ENCODE measurements at regions not wholly inside any gene's neighbourhood (a gene's known extent, or its start where the extent isn't known, plus 50 kb on each side); places are given as distances from the start of the nearest gene placed in this dataset.

- TF ChIP-seq FOXP2 (optimal IDR thresholded peaks at IDR 0.05; ENCODE audit: borderline replicate concordance, extremely low read depth, extremely low read length, insufficient read depth) (no peak), TAF1 (IDR thresholded peaks at IDR 0.05; ENCODE audit: borderline replicate concordance, insufficient read depth, low read length) (no peak), POLR2AphosphoS5 (IDR thresholded peaks at IDR 0.05; ENCODE audit: low read depth, low read length) (no peak), SIN3A (IDR thresholded peaks at IDR 0.05; ENCODE audit: borderline replicate concordance, insufficient read depth, low read length) (no peak)
- TF ChIP-seq, protein P1, sequence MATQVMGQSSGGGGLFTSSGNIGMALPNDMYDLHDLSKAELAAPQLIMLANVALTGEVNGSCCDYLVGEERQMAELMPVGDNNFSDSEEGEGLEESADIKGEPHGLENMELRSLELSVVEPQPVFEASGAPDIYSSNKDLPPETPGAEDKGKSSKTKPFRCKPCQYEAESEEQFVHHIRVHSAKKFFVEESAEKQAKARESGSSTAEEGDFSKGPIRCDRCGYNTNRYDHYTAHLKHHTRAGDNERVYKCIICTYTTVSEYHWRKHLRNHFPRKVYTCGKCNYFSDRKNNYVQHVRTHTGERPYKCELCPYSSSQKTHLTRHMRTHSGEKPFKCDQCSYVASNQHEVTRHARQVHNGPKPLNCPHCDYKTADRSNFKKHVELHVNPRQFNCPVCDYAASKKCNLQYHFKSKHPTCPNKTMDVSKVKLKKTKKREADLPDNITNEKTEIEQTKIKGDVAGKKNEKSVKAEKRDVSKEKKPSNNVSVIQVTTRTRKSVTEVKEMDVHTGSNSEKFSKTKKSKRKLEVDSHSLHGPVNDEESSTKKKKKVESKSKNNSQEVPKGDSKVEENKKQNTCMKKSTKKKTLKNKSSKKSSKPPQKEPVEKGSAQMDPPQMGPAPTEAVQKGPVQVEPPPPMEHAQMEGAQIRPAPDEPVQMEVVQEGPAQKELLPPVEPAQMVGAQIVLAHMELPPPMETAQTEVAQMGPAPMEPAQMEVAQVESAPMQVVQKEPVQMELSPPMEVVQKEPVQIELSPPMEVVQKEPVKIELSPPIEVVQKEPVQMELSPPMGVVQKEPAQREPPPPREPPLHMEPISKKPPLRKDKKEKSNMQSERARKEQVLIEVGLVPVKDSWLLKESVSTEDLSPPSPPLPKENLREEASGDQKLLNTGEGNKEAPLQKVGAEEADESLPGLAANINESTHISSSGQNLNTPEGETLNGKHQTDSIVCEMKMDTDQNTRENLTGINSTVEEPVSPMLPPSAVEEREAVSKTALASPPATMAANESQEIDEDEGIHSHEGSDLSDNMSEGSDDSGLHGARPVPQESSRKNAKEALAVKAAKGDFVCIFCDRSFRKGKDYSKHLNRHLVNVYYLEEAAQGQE (IDR thresholded peaks at IDR 0.05; ENCODE audit: insufficient read depth in 1 of 2, low read depth in 2 of 2, low read length in 2 of 2) = no peak
These were observed 1018.5 kb upstream of the PHF14 start for GRCh38 chr7:9955138-9955537.

DNA sequence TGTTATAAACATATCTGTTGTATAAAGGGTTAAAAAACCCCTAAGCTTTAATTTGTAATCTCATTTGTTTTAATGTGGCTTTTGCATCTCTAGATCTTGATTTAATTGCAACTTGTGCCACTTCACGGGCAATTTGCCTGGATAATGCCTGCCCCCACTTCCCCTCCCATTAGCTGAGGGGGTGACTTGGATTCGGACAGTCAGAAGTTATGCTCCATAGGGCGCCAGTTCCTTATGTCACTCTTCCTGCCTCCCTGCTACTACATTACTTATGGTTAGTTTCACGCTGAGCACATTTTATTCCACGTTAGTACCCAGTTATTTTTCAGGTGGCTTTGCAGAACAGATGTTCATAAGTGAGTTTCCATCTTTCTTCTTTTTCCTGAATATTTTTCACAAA lies 1015.2 kb upstream of the PHF14 start:
- TF ChIP-seq SIN3A (IDR thresholded peaks at IDR 0.05; ENCODE audit: borderline replicate concordance, insufficient read depth, low read length) (no peak), FOXP2 (optimal IDR thresholded peaks at IDR 0.05; ENCODE audit: borderline replicate concordance, extremely low read depth, extremely low read length, insufficient read depth) (no peak), TAF1 (IDR thresholded peaks at IDR 0.05; ENCODE audit: borderline replicate concordance, insufficient read depth, low read length) (no peak), POLR2AphosphoS5 (IDR thresholded peaks at IDR 0.05; ENCODE audit: low read depth, low read length) (no peak)
- TF ChIP-seq, protein P1 (IDR thresholded peaks at IDR 0.05; ENCODE audit: insufficient read depth in 1 of 2, low read depth in 2 of 2, low read length in 2 of 2) = no peak

DNA sequence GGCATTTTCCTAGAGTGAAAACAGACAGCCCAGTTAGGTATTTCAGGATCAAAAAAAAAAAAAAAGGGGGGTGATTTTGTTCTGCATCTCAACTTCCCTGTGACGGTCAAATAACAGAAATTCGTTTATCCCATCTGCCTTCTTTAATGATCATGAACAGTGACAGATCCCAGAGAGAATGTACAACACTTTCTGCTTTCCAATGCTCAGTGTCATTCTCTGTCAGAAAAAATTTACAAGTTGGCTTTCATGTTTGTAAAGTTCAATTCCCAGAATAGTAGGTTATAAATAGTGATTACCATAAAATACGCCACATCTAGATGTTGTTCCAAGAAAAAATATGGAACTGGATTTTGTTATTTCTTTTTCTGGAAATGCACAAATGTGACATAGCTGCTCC lies 1013.2 kb upstream of the PHF14 start:
- TF ChIP-seq, protein P1 (IDR thresholded peaks at IDR 0.05; ENCODE audit: insufficient read depth in 1 of 2, low read depth in 2 of 2, low read length in 2 of 2) = no peak
- TF ChIP-seq FOXP2 (optimal IDR thresholded peaks at IDR 0.05; ENCODE audit: borderline replicate concordance, extremely low read depth, extremely low read length, insufficient read depth) (no peak), POLR2AphosphoS5 (IDR thresholded peaks at IDR 0.05; ENCODE audit: low read depth, low read length) (no peak), SIN3A (IDR thresholded peaks at IDR 0.05; ENCODE audit: borderline replicate concordance, insufficient read depth, low read length) (no peak), TAF1 (IDR thresholded peaks at IDR 0.05; ENCODE audit: borderline replicate concordance, insufficient read depth, low read length) (no peak)

- TF ChIP-seq, protein P1 (IDR thresholded peaks at IDR 0.05; ENCODE audit: insufficient read depth in 1 of 2, low read depth in 2 of 2, low read length in 2 of 2) = no peak
- TF ChIP-seq SIN3A (IDR thresholded peaks at IDR 0.05; ENCODE audit: borderline replicate concordance, insufficient read depth, low read length) = no peak
- TF ChIP-seq FOXP2 (optimal IDR thresholded peaks at IDR 0.05; ENCODE audit: borderline replicate concordance, extremely low read depth, extremely low read length, insufficient read depth) = no peak
- TF ChIP-seq POLR2AphosphoS5 (IDR thresholded peaks at IDR 0.05; ENCODE audit: low read depth, low read length) = no peak
- no peak for TF ChIP-seq TAF1 (IDR thresholded peaks at IDR 0.05; ENCODE audit: borderline replicate concordance, insufficient read depth, low read length)
These were observed 1012.3 kb upstream of the PHF14 start for GRCh38 chr7:9961161-9961922.

Data from PFSK-1 (cell line).